B cell (primary cell): ENCODE measurements at regions not wholly inside any gene's neighbourhood (a gene's known extent, or its start where the extent isn't known, plus 50 kb on each side); places are given as distances from the start of the nearest gene placed in this dataset.
"Not testable (repeated sequence)": the region's sequence is repeated elsewhere in the genome, so short reads cannot be mapped to it uniquely, and the experiment has no call there.

ENCODE experiments used
- ATAC-seq: fragments of 200-7000 bp; cut with Tn5 transposase; one replicate; pipeline ENCODE4 v1.10.0; 2021; ENCODE audit warnings: low read depth, mild to moderate bottlenecking, moderate number of reproducible peaks, moderate library complexity
- CTCF ChIA-PET: fragments of 350-600 bp; sonication (Branson Sonifier 250); formaldehyde crosslinking; loops from one replicate; lab custom pipeline; 2021; ENCODE audit warnings: antibody characterized with exemption, inconsistent platforms; lab: Charles Lee
- POLR2A ChIA-PET: fragments of 350-600 bp; sonication (Branson Sonifier 250); formaldehyde crosslinking; loops from one replicate; lab custom pipeline; 2021; ENCODE audit warnings: antibody characterized with exemption; lab: Charles Lee
- DNase-seq: peaks from one replicate; pipeline ENCODE4 v3.0.0; 2013
- H2AFZ ChIP-seq: 2 replicates; pipeline ENCODE4 v1.6.1; 2012; ENCODE audit warnings: mild to moderate bottlenecking, low read depth, low read length; ENCODE audit not compliant: insufficient read depth, poor library complexity, severe bottlenecking
- H3K27ac ChIP-seq, 2 donors: 1 replicate in 1 of 2; 2 replicates in 1 of 2; pipeline ENCODE4 v1.5.1; 2012 to 2013; ENCODE audit warnings: low read length in 2 of 2, mild to moderate bottlenecking in 2 of 2, moderate library complexity in 1 of 2
- H3K27me3 ChIP-seq, 4 experiments: fragments of 200-600 bp in 1 of 4; sonication (generic) in 1 of 4; replicated peaks in 1 of 4; 1 replicate in 2 of 4; 2 replicates in 2 of 4; pipeline versions ENCODE4 v1.6.1 to v1.7.0; 2013 to 2016; ENCODE audit warnings: low read length in 3 of 4, mild to moderate bottlenecking in 2 of 4, mixed read lengths in 1 of 4, moderate library complexity in 1 of 4; ENCODE audit not compliant: insufficient read depth in 4 of 4, control insufficient read depth in 3 of 4; ENCODE audit errors: control extremely low read depth in 1 of 4
- H3K36me3 ChIP-seq, 2 experiments: replicated peaks in 1 of 2; 1 replicate in 1 of 2; 2 replicates in 1 of 2; pipeline versions ENCODE4 v1.6.1 to v1.7.1; 2013; ENCODE audit warnings: low read length in 1 of 2; ENCODE audit not compliant: insufficient read depth in 2 of 2, control insufficient read depth in 1 of 2; ENCODE audit errors: control extremely low read depth in 1 of 2, extremely low read depth in 1 of 2
- H3K4me1 ChIP-seq, 2 donors: fragments of 200-600 bp in 1 of 2; sonication (generic) in 1 of 2; 1 replicate in 1 of 2; 2 replicates in 1 of 2; pipeline versions ENCODE4 v1.5.1 to v1.6.1; 2013 to 2017; ENCODE audit warnings: low read length in 2 of 2; ENCODE audit not compliant: control insufficient read depth in 2 of 2, insufficient read depth in 2 of 2
- H3K4me2 ChIP-seq: replicated peaks from 2 replicates; pipeline ENCODE3; 2012; ENCODE audit warnings: mild to moderate bottlenecking, low read depth, low read length; ENCODE audit not compliant: poor library complexity, severe bottlenecking
- H3K4me3 ChIP-seq, 5 experiments: fragments of 200-600 bp in 1 of 5; sonication (generic) in 1 of 5; 1 replicate in 3 of 5; 2 replicates in 2 of 5; pipeline versions ENCODE4 v1.5.1 to v1.7.0; 2011 to 2016; ENCODE audit warnings: low read length in 4 of 5, mild to moderate bottlenecking in 4 of 5, low read depth in 2 of 5, control low read depth in 1 of 5, moderate library complexity in 1 of 5; ENCODE audit not compliant: insufficient read depth in 1 of 5; ENCODE audit errors: control extremely low read depth in 1 of 5, extremely low read depth in 1 of 5
- H3K79me2 ChIP-seq: fragments of 200-600 bp; sonication (generic); one replicate; pipeline ENCODE4 v1.6.0; 2016; ENCODE audit warnings: low read length; ENCODE audit not compliant: control insufficient read depth, insufficient read depth
- H3K9ac ChIP-seq: fragments of 200-600 bp; sonication (generic); 2 replicates; pipeline ENCODE4 v1.6.1; 2017; ENCODE audit warnings: mild to moderate bottlenecking, low read length, moderate library complexity
- H3K9me3 ChIP-seq, 3 donors: one replicate each; pipeline versions ENCODE4 v1.6.1 to v1.7.1; 2013; ENCODE audit warnings: low read length in 2 of 3; ENCODE audit not compliant: control insufficient read depth in 2 of 3, insufficient read depth in 1 of 3; ENCODE audit errors: control extremely low read depth in 1 of 3
- H4K20me1 ChIP-seq: 2 replicates; pipeline ENCODE4 v1.6.0; 2012; ENCODE audit warnings: mild to moderate bottlenecking, low read length; ENCODE audit not compliant: insufficient read depth, control insufficient read depth, poor library complexity, severe bottlenecking
- H3K27ac Mint-ChIP-seq: one replicate; pipeline ENCODE4 v1.8.0; 2021; ENCODE audit warnings: mixed read lengths
- H3K27me3 Mint-ChIP-seq: one replicate; pipeline ENCODE4 v1.8.0; 2021; ENCODE audit warnings: mixed read lengths
- H3K4me1 Mint-ChIP-seq: one replicate; pipeline ENCODE4 v1.8.0; 2021; ENCODE audit warnings: mixed read lengths
- H3K4me3 Mint-ChIP-seq: one replicate; pipeline ENCODE4 v1.8.0; 2021; ENCODE audit warnings: mixed read lengths
- H3K9me3 Mint-ChIP-seq: one replicate; pipeline ENCODE4 v1.8.0; 2022; ENCODE audit warnings: mixed read lengths; ENCODE audit not compliant: insufficient read depth
- CTCF ChIP-seq: fragments of 200-600 bp; IDR thresholded peaks from one replicate; pipeline ENCODE4 v1.8.0; 2022; ENCODE audit warnings: antibody characterized with exemption, mild to moderate bottlenecking
- EZH2 ChIP-seq: IDR thresholded peaks from 2 replicates; pipeline ENCODE4 v1.6.1; 2012; ENCODE audit warnings: borderline replicate concordance, low read depth, mild to moderate bottlenecking, moderate library complexity, low read length; ENCODE audit not compliant: insufficient read depth, poor library complexity, severe bottlenecking
- WGBS: methylation state at CpG from one replicate; pipeline ENCODE4 v1.1.5; 2013; ENCODE audit warnings: missing lambda C conversion rate; ENCODE audit not compliant: insufficient coverage; 5-methylcytosine and 5-hydroxymethylcytosine counted together
- intact Hi-C: fragments of 100-400 bp; cut with micrococcal nuclease; formaldehyde crosslinking; loops from one replicate; pipeline ENCODE4 v1.10.0; 2022

GRCh38 chr18:76708071-76708721, 114.2 kb upstream of the ZNF236 start:
- Histone ChIP-seq H3K36me3 (no peaks in the 10 kb centered on the region), H3K27me3 (no peaks in the 10 kb centered on the region), H3K4me3 (no peak overlapping the region), H3K9me3 (no peaks in the 10 kb centered on the region), H4K20me1 (no peaks in the 10 kb centered on the region), H3K9ac (no peak overlapping the region), H3K4me2 (no peak overlapping the region), H3K4me1 (peaks cover 0 to 3% of the 10 kb centered on the region in 2 donors), H3K27ac (no peak overlapping the region), H3K79me2 (no peaks in the 10 kb centered on the region), H2AFZ (no peak overlapping the region)
- WGBS, result 94% methylated on average over 26 of the region's 28 CpGs
- Mint-ChIP-seq H3K27me3 (no peaks in the 10 kb centered on the region), H3K27ac (no peak overlapping the region), H3K4me3 (no peak overlapping the region), H3K9me3 (no peaks in the 10 kb centered on the region), H3K4me1 (no peaks in the 10 kb centered on the region)
- ATAC-seq, result no peak
- no peak for DNase-seq
- intact Hi-C loops, result no loop called here
- ChIA-PET POLR2A (no interaction called here), CTCF (interaction anchor here (2.4 to 7.0 kb wide), 2 partner anchors 300 to 309 kb away, joined by 10 to 241 read pairs; no protein-coding TSS in a partner anchor)
- TF ChIP-seq EZH2 (no peak), CTCF (no peak)

GRCh38 chr18:76707534-76707933, 114.8 kb upstream of the ZNF236 start:
- Histone ChIP-seq H3K79me2 (no peaks in the 10 kb centered on the region), H3K36me3 (no peaks in the 10 kb centered on the region), H3K27me3 (no peaks in the 10 kb centered on the region), H3K4me1 (peaks cover 0 to 3% of the 10 kb centered on the region in 2 donors), H3K9me3 (no peaks in the 10 kb centered on the region), H3K27ac (no peak overlapping the region), H3K9ac (no peak overlapping the region), H3K4me3 (no peak overlapping the region), H2AFZ (no peak overlapping the region), H4K20me1 (no peaks in the 10 kb centered on the region), H3K4me2 (no peak overlapping the region)
- no peak for ATAC-seq
- ChIA-PET POLR2A (no interaction called here), CTCF (interaction anchor here (7.0 kb wide), 1 partner anchor 309 kb away, joined by 241 read pairs; no protein-coding TSS in a partner anchor)
- no peaks in the 10 kb centered on the region for H3K4me1 Mint-ChIP-seq
- H3K9me3 Mint-ChIP-seq, result no peaks in the 10 kb centered on the region
- TF ChIP-seq EZH2, result no peak
- no peak for TF ChIP-seq CTCF
- H3K27me3 Mint-ChIP-seq, result no peaks in the 10 kb centered on the region
- WGBS, result 92% methylated on average over 7 of the region's 7 CpGs
- H3K4me3 Mint-ChIP-seq, result no peak overlapping the region
- no peak overlapping the region for H3K27ac Mint-ChIP-seq
- intact Hi-C loops, result no loop called here
- no peak for DNase-seq

- ATAC-seq, H3K9me3 Mint-ChIP-seq, H3K27me3 Mint-ChIP-seq, H4K20me1 ChIP-seq, H3K4me1 ChIP-seq, H3K79me2 ChIP-seq, H3K4me2 ChIP-seq, CTCF ChIA-PET, DNase-seq, H3K9me3 ChIP-seq, H3K4me1 Mint-ChIP-seq, POLR2A ChIA-PET, intact Hi-C loops, H3K27me3 ChIP-seq, H3K9ac ChIP-seq, H3K36me3 ChIP-seq, H3K4me3 ChIP-seq, H3K27ac ChIP-seq, H2AFZ ChIP-seq, H3K4me3 Mint-ChIP-seq, H3K27ac Mint-ChIP-seq: not testable (repeated sequence)
- 94% methylated on average over 2 of the region's 4 CpGs for WGBS
Measured at GRCh38 chr18:76704589-76704988, 117.8 kb upstream of the ZNF236 start.
